ENCODE measurements at regions not wholly inside any gene's neighbourhood (a gene's known extent, or its start where the extent isn't known, plus 50 kb on each side); places are given as distances from the start of the nearest gene placed in this dataset.
"Not testable (repeated sequence)": the region's sequence is repeated elsewhere in the genome, so short reads cannot be mapped to it uniquely, and the experiment has no call there.

- no peak for DNase-seq (ENCODE audit: low read depth)
These were observed 145.6 kb upstream of the ABI3BP start for GRCh38 chr3:101138817-101139216.

DNA sequence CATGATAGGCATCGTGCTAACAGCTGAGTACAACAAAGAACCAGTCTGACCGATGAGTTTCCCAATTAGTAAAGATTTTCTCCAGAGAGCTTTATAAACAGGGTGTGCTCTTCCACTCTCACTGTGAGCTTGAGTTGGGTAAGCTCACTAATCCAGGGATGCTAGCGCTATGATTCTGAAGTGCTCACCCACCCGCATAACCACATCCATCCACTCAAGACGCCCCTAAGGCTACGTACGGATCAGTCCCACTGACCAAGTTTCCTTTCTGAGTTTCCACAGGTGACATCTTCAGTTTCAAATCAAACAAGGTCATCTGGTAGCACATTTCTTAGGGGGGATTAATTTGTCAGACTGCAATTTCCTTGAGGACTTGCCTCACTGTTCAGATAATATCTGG lies 141.1 kb upstream of the ABI3BP start:
- no peak for DNase-seq (ENCODE audit: low read depth)

- no peak for DNase-seq (ENCODE audit: low read depth)
These were observed 140.4 kb upstream of the ABI3BP start for GRCh38 chr3:101133652-101134051.

DNA sequence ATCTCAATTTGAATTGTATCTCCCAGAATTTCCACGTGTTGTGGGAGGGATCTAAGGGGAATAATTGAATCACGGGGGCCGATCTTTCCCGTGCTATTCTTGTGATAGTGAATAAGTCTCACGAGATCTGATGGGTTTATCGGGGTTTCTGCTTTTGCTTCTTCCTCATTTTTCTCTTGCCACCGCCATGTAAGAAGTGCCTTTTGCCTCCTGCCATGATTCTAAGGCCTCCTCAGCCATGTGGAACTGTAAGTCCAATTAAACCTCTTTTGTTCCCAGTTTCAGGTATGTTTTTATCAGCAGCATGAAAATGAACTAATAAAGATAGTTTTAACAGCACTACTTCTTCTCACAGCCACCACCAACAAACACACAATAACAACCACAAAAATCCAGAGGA lies 140.0 kb upstream of the ABI3BP start:
- DNase-seq (ENCODE audit: low read depth), result not testable (repeated sequence)

- no peak for DNase-seq (ENCODE audit: low read depth)
These were observed 138.5 kb upstream of the ABI3BP start for GRCh38 chr3:101131767-101132166.

DNA sequence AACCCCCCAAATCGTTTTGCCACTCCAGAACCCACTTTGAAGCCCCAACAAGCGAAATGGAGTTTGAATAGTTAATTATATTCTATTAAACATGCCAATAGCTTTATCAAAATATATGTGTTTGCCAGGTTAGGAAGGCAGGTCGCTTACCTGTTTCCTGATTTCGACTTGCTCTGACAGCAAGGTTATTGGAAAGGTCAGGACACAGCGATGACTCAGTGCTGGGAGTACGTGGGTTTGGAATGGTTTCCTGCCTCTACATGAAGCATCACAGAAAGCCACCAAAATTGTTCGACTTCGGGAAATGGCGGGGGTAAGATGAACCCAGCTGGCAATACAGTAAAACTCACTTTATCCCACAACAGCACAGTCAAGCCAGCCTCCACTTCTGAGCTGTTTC lies 135.6 kb upstream of the ABI3BP start:
- no peak for DNase-seq (ENCODE audit: low read depth)

DNA sequence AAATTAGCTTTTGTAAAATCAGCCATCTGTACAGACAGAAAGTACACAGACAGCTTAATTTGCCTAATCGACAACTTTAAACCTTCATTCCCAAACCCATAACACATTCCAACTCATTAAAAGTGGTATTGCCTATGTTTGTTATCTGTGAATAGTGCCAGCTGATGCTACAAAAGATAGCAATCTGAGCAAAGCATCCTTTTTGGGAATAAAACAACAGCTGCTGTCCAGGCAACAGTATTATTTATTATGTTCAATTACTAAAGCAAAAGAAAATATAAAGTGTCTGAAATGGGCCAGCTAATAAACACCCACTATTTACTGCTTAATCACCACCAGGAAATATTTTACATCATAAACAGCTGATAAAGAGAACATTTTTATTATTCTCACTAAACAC lies 134.8 kb upstream of the ABI3BP start:
- DNase-seq (ENCODE audit: low read depth), result no peak

- DNase-seq (ENCODE audit: low read depth), result no peak
These were observed 130.9 kb upstream of the ABI3BP start for GRCh38 chr3:101124125-101124524.

GRCh38 chr3:101123081-101123480 lies 129.9 kb upstream of the ABI3BP start:
- no peak for DNase-seq (ENCODE audit: low read depth)

DNA sequence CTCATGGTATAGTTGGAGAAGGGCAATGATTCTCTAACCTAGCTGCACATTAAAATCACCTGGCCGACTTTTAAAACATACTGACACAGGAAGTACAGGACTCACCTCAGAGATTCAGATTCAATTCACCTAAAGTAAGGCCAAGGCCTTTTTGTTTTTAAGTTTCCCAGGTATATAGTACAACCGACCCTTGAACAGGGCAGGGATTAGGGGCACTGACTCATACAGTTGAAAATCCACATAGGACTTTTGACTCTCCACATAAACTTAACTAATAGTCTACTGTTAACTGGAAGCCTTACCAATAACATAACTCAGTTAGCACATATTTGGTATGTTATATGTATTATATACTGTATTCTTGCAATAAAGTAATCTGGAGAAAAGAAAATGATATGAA lies 129.5 kb upstream of the ABI3BP start:
- DNase-seq (ENCODE audit: low read depth), result no peak

DNA sequence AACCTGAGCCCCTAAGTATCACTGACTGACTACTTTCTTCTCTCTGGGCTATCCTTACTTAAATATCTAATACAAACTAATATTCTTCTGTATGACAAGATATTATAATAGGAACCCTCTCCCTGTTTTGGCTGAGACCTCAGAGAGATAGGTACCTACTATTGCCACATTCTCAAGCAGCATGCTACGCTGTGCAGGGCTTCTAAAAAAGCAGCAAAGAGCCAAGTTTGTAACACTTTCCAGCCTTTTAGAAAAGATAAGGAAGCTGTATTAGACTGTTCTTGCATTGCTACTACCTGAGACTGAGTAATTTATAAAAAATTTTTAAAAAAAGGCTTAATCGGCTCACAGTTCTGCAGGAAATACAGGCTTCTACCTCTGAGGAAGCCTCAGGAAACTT lies 126.8 kb upstream of the ABI3BP start:
- no peak for DNase-seq (ENCODE audit: low read depth)

DNA sequence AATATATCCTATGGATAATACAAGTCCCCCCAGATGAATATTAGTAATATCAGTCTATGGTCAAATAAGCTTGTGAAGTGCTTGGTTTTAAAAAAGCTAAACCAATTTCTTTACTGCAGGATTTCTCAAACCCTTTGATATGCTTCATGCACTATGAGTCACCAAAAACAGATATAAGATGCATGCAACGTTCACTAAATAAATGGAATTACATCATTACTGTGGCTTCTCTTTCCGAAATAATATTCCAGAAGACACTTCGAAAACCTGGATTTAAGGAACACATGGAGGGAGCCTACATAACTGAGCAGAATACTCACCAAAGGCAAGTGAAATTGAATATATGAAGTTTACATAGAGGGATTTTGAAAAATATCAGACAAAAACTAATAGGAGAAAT lies 126.3 kb upstream of the ABI3BP start:
- DNase-seq (ENCODE audit: low read depth), result no peak

GRCh38 chr3:101117980-101118379 lies 124.8 kb upstream of the ABI3BP start:
- DNase-seq (ENCODE audit: low read depth), result no peak

DNA sequence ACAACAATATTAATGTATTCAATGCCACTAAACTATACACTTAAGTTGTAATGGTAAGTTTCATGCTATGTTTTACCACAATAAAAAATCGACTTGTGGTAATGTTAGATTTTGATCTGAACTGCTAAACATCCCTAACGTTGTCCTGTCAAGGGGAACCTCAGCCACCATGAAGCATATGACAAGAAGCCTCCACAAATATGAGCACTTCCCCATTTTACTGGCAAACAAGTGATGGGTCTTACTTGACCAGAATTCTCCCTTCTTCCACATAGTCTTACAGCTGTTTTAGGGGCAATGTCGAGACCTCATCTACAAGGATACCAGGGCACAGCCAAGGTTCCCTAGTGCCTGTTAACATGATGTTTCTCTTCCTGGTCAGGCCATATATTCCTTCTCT lies 124.2 kb upstream of the ABI3BP start:
- no peak for DNase-seq (ENCODE audit: low read depth)

GRCh38 chr3:101110295-101110694 lies 117.1 kb upstream of the ABI3BP start:
- not testable (repeated sequence) for DNase-seq (ENCODE audit: low read depth)

DNA sequence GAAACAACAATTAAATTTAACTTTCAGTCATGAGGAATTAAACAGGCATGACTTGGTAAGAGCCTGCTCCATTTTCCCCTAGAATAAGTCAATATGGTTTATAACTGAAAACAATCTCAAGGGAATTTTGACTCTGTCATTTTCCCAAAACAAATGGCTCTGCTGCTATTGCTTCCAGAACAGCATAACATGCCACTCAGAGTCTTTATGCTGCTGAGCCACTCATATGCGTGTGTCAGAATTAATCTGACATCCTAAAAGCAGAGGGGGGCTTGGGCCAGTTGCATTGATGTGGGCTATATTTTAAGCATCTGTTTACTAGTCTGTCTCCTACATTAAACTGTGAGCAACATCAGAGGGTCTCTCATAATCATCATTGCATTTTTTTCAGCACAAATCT lies 111.1 kb upstream of the ABI3BP start:
- no peak for DNase-seq (ENCODE audit: low read depth)

GRCh38 chr3:101102678-101103296 lies 109.6 kb upstream of the ABI3BP start:
- no peak for DNase-seq (ENCODE audit: low read depth)

DNA sequence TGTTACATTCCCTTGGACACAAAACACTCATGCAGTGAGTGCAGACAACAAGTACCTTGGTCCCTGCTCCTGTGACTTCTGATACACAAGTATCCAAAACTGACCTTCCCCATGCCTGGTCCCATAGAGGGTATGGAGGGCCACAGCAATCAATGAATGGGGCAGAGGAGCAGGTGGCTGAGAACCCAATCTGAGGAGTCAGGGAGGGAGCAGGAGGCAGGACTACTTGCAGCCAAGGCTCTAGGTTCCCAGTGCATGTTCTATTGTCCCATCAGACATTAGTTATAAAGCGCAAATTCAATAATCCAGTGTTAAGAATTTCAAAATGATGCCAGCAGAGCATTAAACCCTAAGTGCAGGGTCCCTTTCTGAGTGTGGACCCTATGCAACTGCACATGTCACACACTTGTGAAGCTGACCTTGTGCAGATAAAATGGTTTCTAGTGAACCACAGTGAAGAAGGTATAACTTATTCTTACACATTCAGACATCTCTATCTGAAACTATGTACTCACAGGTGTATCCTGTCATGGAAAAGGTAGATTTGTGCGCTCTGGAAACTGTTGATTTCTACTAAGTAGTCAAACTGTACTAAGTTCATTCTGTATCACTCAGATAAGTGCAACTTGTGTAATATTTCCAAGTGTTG lies 107.3 kb upstream of the ABI3BP start:
- no peak for DNase-seq (ENCODE audit: low read depth)

GRCh38 chr3:101099791-101100190 lies 106.6 kb upstream of the ABI3BP start:
- DNase-seq (ENCODE audit: low read depth), result no peak

- DNase-seq (ENCODE audit: low read depth), result no peak
These were observed 103.2 kb upstream of the ABI3BP start for GRCh38 chr3:101096444-101096843.

DNA sequence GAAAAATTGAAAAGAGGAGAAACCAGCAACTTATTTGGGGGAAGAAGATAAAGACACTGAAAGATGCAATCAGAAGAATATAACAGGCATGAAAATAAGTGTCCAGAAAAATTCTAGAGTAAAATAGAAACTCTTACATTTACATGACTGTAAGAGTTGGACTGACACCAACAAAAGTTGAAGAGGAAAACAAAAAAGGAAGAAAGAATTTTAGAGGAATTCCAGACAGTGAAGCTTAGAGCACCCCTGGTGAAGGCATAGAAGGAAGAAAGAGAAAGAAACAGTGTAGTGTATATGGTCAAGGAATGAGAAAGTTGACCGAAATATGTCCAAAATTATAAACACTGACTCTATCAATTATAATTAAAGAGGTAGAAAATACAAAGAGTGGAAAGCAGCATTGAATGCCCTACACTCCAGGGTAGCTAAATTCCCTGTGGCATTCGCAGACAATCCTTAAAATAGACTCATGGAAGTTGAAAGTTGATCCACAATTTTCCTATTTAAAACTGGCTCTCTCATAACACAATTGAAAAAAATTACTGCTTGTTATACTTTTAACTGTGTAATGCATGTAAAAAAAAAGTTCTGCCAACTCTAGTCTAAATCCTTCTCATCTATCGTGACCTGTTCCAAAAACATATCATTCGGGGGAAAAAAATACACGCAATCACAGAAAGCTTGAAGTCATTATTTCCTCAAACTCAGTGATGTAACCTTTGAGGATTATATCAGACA lies 102.6 kb upstream of the ABI3BP start:
- DNase-seq (ENCODE audit: low read depth), result no peak

DNA sequence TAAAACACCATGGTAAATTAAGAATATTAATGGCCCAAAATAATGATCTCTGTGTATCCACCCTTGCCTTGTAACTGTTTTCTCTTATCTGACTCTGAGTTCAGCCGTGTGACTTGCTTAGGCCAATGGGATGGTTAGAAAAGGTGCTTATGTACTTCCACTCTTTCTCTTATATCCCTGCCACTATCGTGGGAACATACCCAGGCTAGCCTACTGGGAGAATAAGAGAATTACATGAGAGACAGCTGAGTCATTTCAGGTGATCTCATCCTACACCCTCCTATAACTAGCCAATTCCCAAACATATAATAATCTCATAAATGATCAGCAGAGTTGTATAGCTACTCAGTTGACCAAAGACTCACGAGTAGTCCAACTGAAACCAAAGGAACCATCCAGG lies 98.3 kb upstream of the ABI3BP start:
- DNase-seq (ENCODE audit: low read depth), result no peak

- no peak for DNase-seq (ENCODE audit: low read depth)
These were observed 92.5 kb upstream of the ABI3BP start for GRCh38 chr3:101085752-101086151.

GRCh38 chr3:101084404-101084803 lies 91.2 kb upstream of the ABI3BP start:
- no peak for DNase-seq (ENCODE audit: low read depth)
